Cardiac muscle cell (in vitro differentiated cells and primary cell): ENCODE measurements at regions not wholly inside any gene's neighbourhood (a gene's known extent, or its start where the extent isn't known, plus 50 kb on each side); places are given as distances from the start of the nearest gene placed in this dataset.

ENCODE experiments used
- DNase-seq, 2 donors: peaks; one replicate each; pipeline versions ENCODE4 v3.0.0 to v3.0.0-alpha.2; 2010 to 2017; ENCODE audit warnings: low read depth in 1 of 2, low spot score in 1 of 2
- H3K27ac ChIP-seq: fragments of 200-600 bp; sonication (generic); 2 replicates; pipeline ENCODE4 v1.5.1; 2016
- H3K27me3 ChIP-seq: fragments of 200-600 bp; sonication (generic); 2 replicates; pipeline ENCODE4 v1.6.0; 2016; ENCODE audit warnings: control low read depth
- H3K36me3 ChIP-seq: fragments of 200-600 bp; sonication (generic); 2 replicates; pipeline ENCODE4 v1.5.1; 2016; ENCODE audit warnings: control low read depth
- H3K4me1 ChIP-seq: fragments of 200-600 bp; sonication (generic); 2 replicates; pipeline ENCODE4 v1.8.1; 2017; ENCODE audit warnings: low read depth, mild to moderate bottlenecking, mixed run types
- H3K4me3 ChIP-seq: fragments of 200-600 bp; sonication (generic); 2 replicates; pipeline ENCODE4 v1.5.1; 2016; ENCODE audit warnings: mild to moderate bottlenecking
- H3K9me3 ChIP-seq: fragments of 200-600 bp; sonication (generic); 2 replicates; pipeline ENCODE4 v1.5.1; 2017; ENCODE audit warnings: low read depth, mild to moderate bottlenecking, control low read depth
- TF ChIP-seq, protein P1 (sequence below): IDR thresholded peaks from 2 replicates; pipeline ENCODE4 v1.5.1; 2012; ENCODE audit warnings: low read depth, mild to moderate bottlenecking, low read length

GRCh38 chrX:45777366-45777765, 576.7 kb upstream of the DIPK2B start:
- no peaks in the 10 kb centered on the region for H3K36me3 ChIP-seq
- DNase-seq, result no peak
- H3K4me1 ChIP-seq, result no peaks in the 10 kb centered on the region
- H3K9me3 ChIP-seq, result no peaks in the 10 kb centered on the region
- H3K27me3 ChIP-seq, result no peaks in the 10 kb centered on the region
- TF ChIP-seq, protein P1, sequence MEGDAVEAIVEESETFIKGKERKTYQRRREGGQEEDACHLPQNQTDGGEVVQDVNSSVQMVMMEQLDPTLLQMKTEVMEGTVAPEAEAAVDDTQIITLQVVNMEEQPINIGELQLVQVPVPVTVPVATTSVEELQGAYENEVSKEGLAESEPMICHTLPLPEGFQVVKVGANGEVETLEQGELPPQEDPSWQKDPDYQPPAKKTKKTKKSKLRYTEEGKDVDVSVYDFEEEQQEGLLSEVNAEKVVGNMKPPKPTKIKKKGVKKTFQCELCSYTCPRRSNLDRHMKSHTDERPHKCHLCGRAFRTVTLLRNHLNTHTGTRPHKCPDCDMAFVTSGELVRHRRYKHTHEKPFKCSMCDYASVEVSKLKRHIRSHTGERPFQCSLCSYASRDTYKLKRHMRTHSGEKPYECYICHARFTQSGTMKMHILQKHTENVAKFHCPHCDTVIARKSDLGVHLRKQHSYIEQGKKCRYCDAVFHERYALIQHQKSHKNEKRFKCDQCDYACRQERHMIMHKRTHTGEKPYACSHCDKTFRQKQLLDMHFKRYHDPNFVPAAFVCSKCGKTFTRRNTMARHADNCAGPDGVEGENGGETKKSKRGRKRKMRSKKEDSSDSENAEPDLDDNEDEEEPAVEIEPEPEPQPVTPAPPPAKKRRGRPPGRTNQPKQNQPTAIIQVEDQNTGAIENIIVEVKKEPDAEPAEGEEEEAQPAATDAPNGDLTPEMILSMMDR, result no peak
- no peak overlapping the region for H3K27ac ChIP-seq
- H3K4me3 ChIP-seq, result no peak overlapping the region

DNA sequence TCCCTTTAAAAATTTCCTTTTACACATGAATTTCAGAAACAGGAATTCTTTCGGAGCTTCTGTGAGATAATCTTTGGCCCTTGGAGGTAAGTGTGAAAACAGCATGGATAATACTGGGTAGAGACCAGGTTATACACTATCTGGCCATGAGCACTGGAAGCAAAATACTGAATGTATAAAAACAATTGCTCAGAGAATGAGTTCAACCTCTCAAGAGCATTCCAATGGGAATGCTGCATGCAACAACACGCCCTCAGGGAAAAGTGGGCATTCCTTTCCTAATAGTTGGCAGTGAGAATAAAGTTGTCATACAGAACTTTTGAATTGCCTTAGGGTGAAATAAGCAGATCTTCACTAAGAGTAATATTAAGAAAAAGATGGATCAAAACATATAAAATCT, 574.8 kb upstream of the DIPK2B start:
- Histone ChIP-seq H3K27me3 (no peaks in the 10 kb centered on the region), H3K27ac (no peak overlapping the region), H3K36me3 (no peaks in the 10 kb centered on the region), H3K9me3 (no peaks in the 10 kb centered on the region), H3K4me3 (no peak overlapping the region), H3K4me1 (no peaks in the 10 kb centered on the region)
- DNase-seq, result peak in 1 of 2 donors; percentile 66
- TF ChIP-seq, protein P1, result no peak

DNA sequence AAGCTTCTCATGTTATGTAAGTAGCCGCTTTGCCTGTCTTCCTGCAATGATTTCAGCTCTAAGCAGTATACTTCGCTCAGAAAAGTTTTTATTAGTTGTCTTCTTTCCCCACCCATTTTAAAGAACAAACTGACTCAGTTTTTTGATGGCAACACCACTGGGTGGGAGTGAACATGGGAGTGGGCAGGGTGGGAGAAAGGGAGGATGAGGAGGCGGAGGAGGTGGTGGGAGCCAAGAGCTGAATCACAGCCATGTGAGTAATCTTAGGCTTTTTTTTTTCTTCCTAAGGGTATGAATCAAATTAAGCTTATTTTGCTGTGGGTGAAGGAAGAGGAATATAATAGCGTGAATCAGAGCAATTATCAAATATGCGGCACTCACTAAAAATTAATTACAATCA, 574.3 kb upstream of the DIPK2B start:
- TF ChIP-seq, protein P1, result no peak
- no peak overlapping the region for H3K27ac ChIP-seq

DNA sequence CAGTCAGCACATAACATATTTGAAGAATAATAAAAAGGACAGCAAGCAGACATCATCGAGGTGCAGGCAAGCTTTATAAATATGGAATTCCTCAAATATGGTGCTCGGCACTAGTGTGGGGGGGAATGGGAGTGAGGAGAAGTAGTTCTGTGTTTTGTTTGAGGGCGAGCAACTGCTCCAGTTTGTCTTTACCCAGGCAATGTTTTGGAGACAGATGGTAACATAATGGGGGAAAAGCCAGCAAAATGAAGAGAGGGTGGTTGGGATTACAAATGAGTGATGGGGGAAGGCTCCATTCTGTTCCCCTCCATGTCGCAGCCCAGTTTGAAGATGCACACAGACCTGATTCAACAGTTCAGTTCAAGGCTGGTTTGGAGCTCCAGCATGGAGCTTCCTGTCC, 572.9 kb upstream of the DIPK2B start:
- Histone ChIP-seq H3K27me3 (no peaks in the 10 kb centered on the region), H3K9me3 (no peaks in the 10 kb centered on the region), H3K4me1 (no peaks in the 10 kb centered on the region), H3K36me3 (no peaks in the 10 kb centered on the region), H3K27ac (no peak overlapping the region), H3K4me3 (no peak overlapping the region)
- TF ChIP-seq, protein P1, result no peak
- no peak for DNase-seq

More for the DNA sequence above, 574.3 kb upstream of the DIPK2B start:
- Histone ChIP-seq H3K9me3 (no peaks in the 10 kb centered on the region), H3K4me3 (no peak overlapping the region), H3K4me1 (no peaks in the 10 kb centered on the region), H3K27me3 (no peaks in the 10 kb centered on the region), H3K36me3 (no peaks in the 10 kb centered on the region)
- DNase-seq, result peak in 1 of 2 donors; percentile 83

GRCh38 chrX:45771560-45772340, 571.1 kb upstream of the DIPK2B start:
- Histone ChIP-seq H3K36me3 (no peaks in the 10 kb centered on the region), H3K4me3 (no peak overlapping the region), H3K4me1 (no peaks in the 10 kb centered on the region), H3K27ac (no peak overlapping the region), H3K9me3 (no peaks in the 10 kb centered on the region), H3K27me3 (no peaks in the 10 kb centered on the region)
- DNase-seq, result peak in 1 of 2 donors; percentile 63
- TF ChIP-seq, protein P1, result no peak
